HL-60 (cell line): ENCODE measurements at regions not wholly inside any gene's neighbourhood (a gene's known extent, or its start where the extent isn't known, plus 50 kb on each side); places are given as distances from the start of the nearest gene placed in this dataset.

Experiments
- CTCF ChIP-seq: IDR thresholded peaks from one replicate; pipeline ENCODE4 v1.5.1; 2011; ENCODE audit warnings: low read length, control low read depth, inconsistent platforms; ENCODE audit not compliant: insufficient read depth
- POLR2AphosphoS5 ChIP-seq: IDR thresholded peaks from 2 replicates; pipeline ENCODE4 v1.6.1; 2012; ENCODE audit warnings: low read depth

GRCh38 chr2:23066686-23067085 lies 318.3 kb upstream of the KLHL29 start:
- TF ChIP-seq POLR2AphosphoS5 (no peak), CTCF (no peak)
